WTC11 (cell line): ENCODE measurements at regions not wholly inside any gene's neighbourhood (a gene's known extent, or its start where the extent isn't known, plus 50 kb on each side); places are given as distances from the start of the nearest gene placed in this dataset.

Experiments used
- ATAC-seq: fragments of 200-7000 bp; cut with Tn5 transposase; 2 replicates; pipeline ENCODE4 v1.10.0; 2021; ENCODE audit warnings: mild to moderate bottlenecking, moderate library complexity
- CTCF ChIA-PET: fragments of 300-600 bp; sonication (Branson Sonifier 250); formaldehyde crosslinking; loops from one replicate; lab custom pipeline; 2021; ENCODE audit warnings: antibody characterized with exemption; lab: Charles Lee
- POLR2A ChIA-PET: fragments of 350-600 bp; sonication (Branson Sonifier 250); formaldehyde crosslinking; loops from one replicate; lab custom pipeline; 2021; ENCODE audit warnings: antibody characterized with exemption; lab: Charles Lee
- DNase-seq: peaks from one replicate; pipeline ENCODE4 v3.0.0; 2021; ENCODE audit warnings: low spot score
- H3K27ac Mint-ChIP-seq: 2 replicates; pipeline ENCODE4 v1.8.0; 2021; ENCODE audit warnings: mixed read lengths
- H3K27me3 Mint-ChIP-seq: 2 replicates; pipeline ENCODE4 v1.8.0; 2021; ENCODE audit warnings: low read depth, mild to moderate bottlenecking, moderate library complexity, mixed read lengths
- H3K36me3 Mint-ChIP-seq: 2 replicates; pipeline ENCODE4 v1.8.0; 2021; ENCODE audit warnings: mixed read lengths
- H3K4me1 Mint-ChIP-seq: 2 replicates; pipeline ENCODE4 v1.8.0; 2022; ENCODE audit warnings: mixed read lengths
- H3K4me3 Mint-ChIP-seq: 2 replicates; pipeline ENCODE4 v1.8.0; 2021; ENCODE audit warnings: mild to moderate bottlenecking, moderate library complexity, mixed read lengths
- H3K9me3 Mint-ChIP-seq: 2 replicates; pipeline ENCODE4 v1.8.0; 2021; ENCODE audit warnings: mixed read lengths
- CBFB ChIP-seq: sonication (generic); formaldehyde crosslinking; IDR thresholded peaks from 2 replicates; pipeline ENCODE4 v1.8.1; 2022; ENCODE audit warnings: mild to moderate bottlenecking, low read depth, missing genetic modification reagents
- ELF4 ChIP-seq: sonication (generic); formaldehyde crosslinking; IDR thresholded peaks from 2 replicates; pipeline ENCODE4 v1.8.1; 2022; ENCODE audit warnings: low read depth, mild to moderate bottlenecking, moderate library complexity, missing genetic modification reagents
- NFYB ChIP-seq: sonication (generic); formaldehyde crosslinking; conservative IDR thresholded peaks from 2 replicates; pipeline ENCODE4 v1.8.0; 2022; ENCODE audit warnings: low read depth, missing genetic modification reagents
- OVOL2 ChIP-seq: fragments of 250-450 bp; sonication (Bioruptor Pico); IDR thresholded peaks from 2 replicates; pipeline ENCODE4 v1.9.0; 2021; ENCODE audit warnings: mild to moderate bottlenecking, borderline replicate concordance
- SMAD4 ChIP-seq: sonication (generic); formaldehyde crosslinking; IDR thresholded peaks from 2 replicates; pipeline ENCODE4 v1.8.0; 2022; ENCODE audit warnings: mild to moderate bottlenecking, missing genetic modification reagents
- SOX15 ChIP-seq: fragments of 250-450 bp; sonication (Bioruptor Pico); IDR thresholded peaks from 2 replicates; pipeline ENCODE4 v1.9.0; 2021; ENCODE audit warnings: mild to moderate bottlenecking
- ZBTB21 ChIP-seq: sonication (generic); formaldehyde crosslinking; IDR thresholded peaks from 2 replicates; pipeline ENCODE4 v1.8.1; 2023; ENCODE audit warnings: mild to moderate bottlenecking, missing genetic modification reagents, borderline replicate concordance
- ZNF121 ChIP-seq: sonication (generic); formaldehyde crosslinking; IDR thresholded peaks from 2 replicates; pipeline ENCODE4 v1.8.0; 2023; ENCODE audit warnings: missing genetic modification reagents
- ZNF423 ChIP-seq: fragments of 250-450 bp; sonication (Bioruptor Pico); IDR thresholded peaks from 2 replicates; pipeline ENCODE4 v2.1.2; 2022; ENCODE audit warnings: mild to moderate bottlenecking, moderate library complexity
- TF ChIP-seq, protein P1 (sequence below): sonication (generic); formaldehyde crosslinking; IDR thresholded peaks from 2 replicates; pipeline ENCODE4 v1.8.1; 2023; ENCODE audit warnings: mild to moderate bottlenecking, missing genetic modification reagents, borderline replicate concordance
- TF ChIP-seq, protein P2 (sequence below): sonication (generic); formaldehyde crosslinking; IDR thresholded peaks from 2 replicates; pipeline ENCODE4 v1.8.0; 2023; ENCODE audit warnings: missing genetic modification reagents
- TF ChIP-seq, protein P3 (sequence below): fragments of 250-450 bp; sonication (Bioruptor Pico); IDR thresholded peaks from 2 replicates; pipeline ENCODE4 v1.9.0; 2021; ENCODE audit warnings: mild to moderate bottlenecking
- TF ChIP-seq, protein P4 (sequence below): sonication (generic); formaldehyde crosslinking; IDR thresholded peaks from 2 replicates; pipeline ENCODE4 v1.8.1; 2022; ENCODE audit warnings: low read depth, missing genetic modification reagents, borderline replicate concordance
- TF ChIP-seq, protein P5 (sequence below): sonication (generic); formaldehyde crosslinking; IDR thresholded peaks from 2 replicates; pipeline ENCODE4 v1.8.1; 2022; ENCODE audit warnings: low read depth, mild to moderate bottlenecking, moderate library complexity, missing genetic modification reagents, borderline replicate concordance

DNA sequence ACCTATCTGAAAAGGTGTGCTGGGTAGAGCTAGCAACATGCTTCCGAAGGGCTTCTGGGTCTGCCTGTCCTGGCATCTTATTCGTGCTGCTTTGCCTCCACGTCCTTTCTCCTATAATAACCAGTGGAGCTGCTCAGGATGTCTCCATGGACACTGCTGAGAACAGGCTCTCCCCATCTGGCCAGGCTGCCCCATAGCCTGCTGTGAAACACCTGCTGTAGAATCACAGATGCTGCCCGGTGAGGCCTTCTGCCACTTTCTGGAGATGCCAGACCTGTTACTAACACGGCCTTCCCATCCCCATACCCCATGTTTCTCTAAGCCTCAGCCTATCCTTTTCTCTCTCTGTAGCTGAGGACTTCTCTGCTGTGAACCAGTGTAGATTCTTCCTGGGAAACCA, 120.5 kb downstream of the IER5 start (continued):
- TF ChIP-seq CBFB = no peak

DNA sequence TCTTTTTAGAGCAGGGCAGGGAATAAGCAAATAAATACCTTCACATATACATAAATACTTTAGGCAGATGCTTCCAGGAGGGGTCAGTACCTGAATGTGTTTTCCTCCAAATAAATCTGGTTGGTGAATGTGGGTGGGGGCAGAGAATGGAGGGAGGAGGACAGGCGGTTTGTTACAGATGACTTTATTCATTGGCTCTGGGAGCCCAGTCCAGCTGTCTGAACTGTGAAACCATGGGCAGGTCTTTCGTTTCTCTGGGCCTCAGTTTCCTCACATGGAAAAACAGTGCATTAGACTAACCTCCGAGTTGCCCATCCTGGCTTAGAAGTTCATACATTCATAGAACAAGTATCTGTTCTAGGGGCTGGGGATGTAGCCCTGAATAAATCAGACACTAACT, 124.6 kb downstream of the IER5 start:
- H3K36me3 Mint-ChIP-seq = peaks cover 4% of the 10 kb centered on the region; the same call in 1 of the 2 replicates
- TF ChIP-seq SOX15 (CRISPR knock-in tag) (no peak), ELF4 (no peak), NFYB (CRISPR knock-in tag) (no peak), ZNF121 (CRISPR knock-in tag) (no peak), SMAD4 (CRISPR knock-in tag) (no peak), ZBTB21 (CRISPR knock-in tag) (no peak)
- TF ChIP-seq, protein P1, sequence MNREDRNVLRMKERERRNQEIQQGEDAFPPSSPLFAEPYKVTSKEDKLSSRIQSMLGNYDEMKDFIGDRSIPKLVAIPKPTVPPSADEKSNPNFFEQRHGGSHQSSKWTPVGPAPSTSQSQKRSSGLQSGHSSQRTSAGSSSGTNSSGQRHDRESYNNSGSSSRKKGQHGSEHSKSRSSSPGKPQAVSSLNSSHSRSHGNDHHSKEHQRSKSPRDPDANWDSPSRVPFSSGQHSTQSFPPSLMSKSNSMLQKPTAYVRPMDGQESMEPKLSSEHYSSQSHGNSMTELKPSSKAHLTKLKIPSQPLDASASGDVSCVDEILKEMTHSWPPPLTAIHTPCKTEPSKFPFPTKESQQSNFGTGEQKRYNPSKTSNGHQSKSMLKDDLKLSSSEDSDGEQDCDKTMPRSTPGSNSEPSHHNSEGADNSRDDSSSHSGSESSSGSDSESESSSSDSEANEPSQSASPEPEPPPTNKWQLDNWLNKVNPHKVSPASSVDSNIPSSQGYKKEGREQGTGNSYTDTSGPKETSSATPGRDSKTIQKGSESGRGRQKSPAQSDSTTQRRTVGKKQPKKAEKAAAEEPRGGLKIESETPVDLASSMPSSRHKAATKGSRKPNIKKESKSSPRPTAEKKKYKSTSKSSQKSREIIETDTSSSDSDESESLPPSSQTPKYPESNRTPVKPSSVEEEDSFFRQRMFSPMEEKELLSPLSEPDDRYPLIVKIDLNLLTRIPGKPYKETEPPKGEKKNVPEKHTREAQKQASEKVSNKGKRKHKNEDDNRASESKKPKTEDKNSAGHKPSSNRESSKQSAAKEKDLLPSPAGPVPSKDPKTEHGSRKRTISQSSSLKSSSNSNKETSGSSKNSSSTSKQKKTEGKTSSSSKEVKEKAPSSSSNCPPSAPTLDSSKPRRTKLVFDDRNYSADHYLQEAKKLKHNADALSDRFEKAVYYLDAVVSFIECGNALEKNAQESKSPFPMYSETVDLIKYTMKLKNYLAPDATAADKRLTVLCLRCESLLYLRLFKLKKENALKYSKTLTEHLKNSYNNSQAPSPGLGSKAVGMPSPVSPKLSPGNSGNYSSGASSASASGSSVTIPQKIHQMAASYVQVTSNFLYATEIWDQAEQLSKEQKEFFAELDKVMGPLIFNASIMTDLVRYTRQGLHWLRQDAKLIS (CRISPR knock-in tag) = no peak
- TF ChIP-seq, protein P2, sequence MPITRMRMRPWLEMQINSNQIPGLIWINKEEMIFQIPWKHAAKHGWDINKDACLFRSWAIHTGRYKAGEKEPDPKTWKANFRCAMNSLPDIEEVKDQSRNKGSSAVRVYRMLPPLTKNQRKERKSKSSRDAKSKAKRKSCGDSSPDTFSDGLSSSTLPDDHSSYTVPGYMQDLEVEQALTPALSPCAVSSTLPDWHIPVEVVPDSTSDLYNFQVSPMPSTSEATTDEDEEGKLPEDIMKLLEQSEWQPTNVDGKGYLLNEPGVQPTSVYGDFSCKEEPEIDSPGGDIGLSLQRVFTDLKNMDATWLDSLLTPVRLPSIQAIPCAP = no peak
- TF ChIP-seq, protein P3, sequence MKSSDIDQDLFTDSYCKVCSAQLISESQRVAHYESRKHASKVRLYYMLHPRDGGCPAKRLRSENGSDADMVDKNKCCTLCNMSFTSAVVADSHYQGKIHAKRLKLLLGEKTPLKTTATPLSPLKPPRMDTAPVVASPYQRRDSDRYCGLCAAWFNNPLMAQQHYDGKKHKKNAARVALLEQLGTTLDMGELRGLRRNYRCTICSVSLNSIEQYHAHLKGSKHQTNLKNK = no peak
- TF ChIP-seq, protein P4, sequence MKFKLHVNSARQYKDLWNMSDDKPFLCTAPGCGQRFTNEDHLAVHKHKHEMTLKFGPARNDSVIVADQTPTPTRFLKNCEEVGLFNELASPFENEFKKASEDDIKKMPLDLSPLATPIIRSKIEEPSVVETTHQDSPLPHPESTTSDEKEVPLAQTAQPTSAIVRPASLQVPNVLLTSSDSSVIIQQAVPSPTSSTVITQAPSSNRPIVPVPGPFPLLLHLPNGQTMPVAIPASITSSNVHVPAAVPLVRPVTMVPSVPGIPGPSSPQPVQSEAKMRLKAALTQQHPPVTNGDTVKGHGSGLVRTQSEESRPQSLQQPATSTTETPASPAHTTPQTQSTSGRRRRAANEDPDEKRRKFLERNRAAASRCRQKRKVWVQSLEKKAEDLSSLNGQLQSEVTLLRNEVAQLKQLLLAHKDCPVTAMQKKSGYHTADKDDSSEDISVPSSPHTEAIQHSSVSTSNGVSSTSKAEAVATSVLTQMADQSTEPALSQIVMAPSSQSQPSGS (CRISPR knock-in tag) = no peak
- TF ChIP-seq, protein P5, sequence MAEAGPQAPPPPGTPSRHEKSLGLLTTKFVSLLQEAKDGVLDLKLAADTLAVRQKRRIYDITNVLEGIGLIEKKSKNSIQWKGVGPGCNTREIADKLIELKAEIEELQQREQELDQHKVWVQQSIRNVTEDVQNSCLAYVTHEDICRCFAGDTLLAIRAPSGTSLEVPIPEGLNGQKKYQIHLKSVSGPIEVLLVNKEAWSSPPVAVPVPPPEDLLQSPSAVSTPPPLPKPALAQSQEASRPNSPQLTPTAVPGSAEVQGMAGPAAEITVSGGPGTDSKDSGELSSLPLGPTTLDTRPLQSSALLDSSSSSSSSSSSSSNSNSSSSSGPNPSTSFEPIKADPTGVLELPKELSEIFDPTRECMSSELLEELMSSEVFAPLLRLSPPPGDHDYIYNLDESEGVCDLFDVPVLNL (CRISPR knock-in tag) = no peak
- TF ChIP-seq, all 79 proteins: peak for 0
- H3K4me1 Mint-ChIP-seq = peaks cover 14% of the 10 kb centered on the region
- no peaks in the 10 kb centered on the region for H3K27me3 Mint-ChIP-seq
- H3K27ac Mint-ChIP-seq = no peak overlapping the region
- POLR2A ChIA-PET = no interaction called here
- H3K9me3 Mint-ChIP-seq = peaks cover 17% of the 10 kb centered on the region
- no peak overlapping the region for H3K4me3 Mint-ChIP-seq
- DNase-seq = no peak
- CTCF ChIA-PET = interaction anchor here (1.0 kb wide), 1 partner anchor 23 kb away, joined by 3 read pairs; no protein-coding TSS in a partner anchor
- ATAC-seq = no peak

DNA sequence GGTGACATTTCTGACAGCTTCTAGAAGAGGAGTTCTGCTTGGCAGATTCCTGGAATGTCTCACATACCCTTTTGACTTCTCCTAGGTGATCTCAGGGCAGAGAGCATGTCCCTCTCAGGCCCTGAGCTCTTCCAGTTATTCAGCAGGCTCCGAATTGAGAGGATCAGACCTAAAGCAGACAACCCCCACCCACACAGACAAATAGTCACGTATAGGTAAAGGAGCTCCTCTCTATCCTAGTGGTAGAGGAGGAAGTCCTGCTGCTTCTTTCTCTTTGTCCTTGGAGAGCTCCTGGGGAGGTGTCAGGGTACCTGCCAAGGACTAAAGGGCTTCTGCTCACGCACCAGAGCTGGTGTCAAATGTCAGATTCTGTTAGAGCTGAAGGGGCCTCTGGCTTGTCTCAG, 128.1 kb downstream of the IER5 start:
- ChIA-PET POLR2A (interaction anchor here (0.6 kb wide), 1 partner anchor 133 kb away, joined by 6 read pairs; no protein-coding TSS in a partner anchor), CTCF (interaction anchor here (1.2 to 1.6 kb wide), 3 partner anchors 27 to 208 kb away, joined by 3 to 13 read pairs (median 6); no protein-coding TSS in a partner anchor)
- H3K36me3 Mint-ChIP-seq = peaks cover 4% of the 10 kb centered on the region; the same call in 1 of the 2 replicates
- peak; percentile 91 for TF ChIP-seq ZNF423 (CRISPR knock-in tag)
- TF ChIP-seq OVOL2 (CRISPR knock-in tag) = no peak
- H3K27me3 Mint-ChIP-seq = no peaks in the 10 kb centered on the region
- H3K4me1 Mint-ChIP-seq = peaks cover 31% of the 10 kb centered on the region
- no peak overlapping the region for H3K4me3 Mint-ChIP-seq
- DNase-seq (no peak), ATAC-seq (peak; percentile 75)
- H3K27ac Mint-ChIP-seq = peak overlapping the region; percentile 10; the same call in 1 of the 2 replicates
- H3K9me3 Mint-ChIP-seq = peaks cover 26% of the 10 kb centered on the region
